ENCODE measurements at regions not wholly inside any gene's neighbourhood (a gene's known extent, or its start where the extent isn't known, plus 50 kb on each side); places are given as distances from the start of the nearest gene placed in this dataset.

DNA sequence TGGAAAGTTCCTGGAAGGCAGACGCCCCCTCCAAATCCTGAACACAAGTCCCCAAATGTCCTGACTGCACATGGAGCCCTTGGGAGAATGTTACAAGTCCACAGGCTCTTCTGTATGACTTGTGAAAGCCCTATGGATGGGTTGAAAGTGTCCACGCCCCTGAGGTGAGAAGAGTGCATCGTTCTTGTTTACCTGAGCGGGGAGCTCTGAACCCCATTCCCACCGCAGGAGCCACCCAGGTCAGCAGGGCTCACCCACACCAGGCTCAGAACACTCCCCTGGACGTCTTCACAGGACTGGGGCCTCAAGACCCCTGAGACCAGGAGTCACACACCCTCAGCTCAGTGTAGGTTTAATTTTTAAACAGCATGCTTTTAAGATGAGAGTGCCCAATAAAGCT, 84.2 kb upstream of the TMEM18 start:
- TF ChIP-seq, protein P1, sequence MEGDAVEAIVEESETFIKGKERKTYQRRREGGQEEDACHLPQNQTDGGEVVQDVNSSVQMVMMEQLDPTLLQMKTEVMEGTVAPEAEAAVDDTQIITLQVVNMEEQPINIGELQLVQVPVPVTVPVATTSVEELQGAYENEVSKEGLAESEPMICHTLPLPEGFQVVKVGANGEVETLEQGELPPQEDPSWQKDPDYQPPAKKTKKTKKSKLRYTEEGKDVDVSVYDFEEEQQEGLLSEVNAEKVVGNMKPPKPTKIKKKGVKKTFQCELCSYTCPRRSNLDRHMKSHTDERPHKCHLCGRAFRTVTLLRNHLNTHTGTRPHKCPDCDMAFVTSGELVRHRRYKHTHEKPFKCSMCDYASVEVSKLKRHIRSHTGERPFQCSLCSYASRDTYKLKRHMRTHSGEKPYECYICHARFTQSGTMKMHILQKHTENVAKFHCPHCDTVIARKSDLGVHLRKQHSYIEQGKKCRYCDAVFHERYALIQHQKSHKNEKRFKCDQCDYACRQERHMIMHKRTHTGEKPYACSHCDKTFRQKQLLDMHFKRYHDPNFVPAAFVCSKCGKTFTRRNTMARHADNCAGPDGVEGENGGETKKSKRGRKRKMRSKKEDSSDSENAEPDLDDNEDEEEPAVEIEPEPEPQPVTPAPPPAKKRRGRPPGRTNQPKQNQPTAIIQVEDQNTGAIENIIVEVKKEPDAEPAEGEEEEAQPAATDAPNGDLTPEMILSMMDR (IDR thresholded peaks at IDR 0.05) = no peak

DNA sequence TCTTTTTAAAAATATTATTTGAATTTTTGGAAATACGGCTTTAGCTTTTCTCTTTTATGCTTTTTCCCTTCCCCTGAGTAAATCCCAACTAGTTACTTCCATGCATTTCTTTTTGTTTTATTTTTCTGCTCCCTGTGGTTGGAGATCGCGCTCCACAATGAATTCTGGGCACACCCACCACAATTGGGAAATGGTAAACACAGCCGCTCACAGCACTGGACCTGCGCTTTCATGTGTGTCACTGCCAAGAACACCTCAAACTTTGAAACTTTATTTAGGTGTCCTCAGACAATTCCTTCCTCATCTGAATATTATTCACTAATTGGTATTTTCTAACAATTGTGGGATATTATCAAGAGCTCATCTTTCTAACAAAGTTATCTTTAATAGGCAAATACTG, 82.8 kb upstream of the TMEM18 start:
- TF ChIP-seq, protein P1 (IDR thresholded peaks at IDR 0.05) = no peak

DNA sequence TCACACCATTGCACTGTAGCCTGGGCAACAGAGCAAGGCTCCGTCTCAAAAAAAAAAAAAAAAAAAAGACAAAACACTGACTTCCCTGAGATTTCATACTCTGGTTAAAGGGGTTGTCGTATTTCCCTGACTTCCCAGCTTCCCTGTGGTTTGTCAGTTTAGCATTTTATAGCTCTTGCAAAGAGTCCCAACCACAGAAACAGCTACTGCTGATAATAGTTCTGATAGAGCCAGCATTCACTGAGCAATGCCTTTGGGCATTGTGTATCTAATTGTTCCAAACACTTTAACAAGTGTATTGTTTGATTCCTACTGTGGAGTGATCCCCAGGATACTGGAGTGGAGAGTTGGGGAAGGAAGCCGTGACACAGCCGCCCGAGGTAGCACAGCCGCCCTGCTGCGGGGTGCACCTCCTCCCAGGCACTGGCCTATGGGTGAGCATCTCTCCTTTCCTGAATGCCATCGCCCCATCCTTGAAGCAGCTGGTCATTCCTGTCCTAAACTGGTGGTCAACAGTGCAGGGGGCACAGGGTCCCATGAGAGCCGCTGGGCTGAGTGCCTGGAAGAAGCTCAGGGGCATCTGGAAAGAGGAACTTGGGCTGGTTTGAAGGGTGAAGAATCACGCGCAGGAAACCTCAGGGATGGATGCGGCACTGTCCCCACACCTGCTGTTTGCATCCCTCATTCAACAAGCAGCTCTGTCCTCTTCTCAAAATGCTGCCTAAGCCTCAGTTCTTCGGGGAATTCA, 81.0 kb upstream of the TMEM18 start:
- TF ChIP-seq, protein P1 (IDR thresholded peaks at IDR 0.05) = no peak

DNA sequence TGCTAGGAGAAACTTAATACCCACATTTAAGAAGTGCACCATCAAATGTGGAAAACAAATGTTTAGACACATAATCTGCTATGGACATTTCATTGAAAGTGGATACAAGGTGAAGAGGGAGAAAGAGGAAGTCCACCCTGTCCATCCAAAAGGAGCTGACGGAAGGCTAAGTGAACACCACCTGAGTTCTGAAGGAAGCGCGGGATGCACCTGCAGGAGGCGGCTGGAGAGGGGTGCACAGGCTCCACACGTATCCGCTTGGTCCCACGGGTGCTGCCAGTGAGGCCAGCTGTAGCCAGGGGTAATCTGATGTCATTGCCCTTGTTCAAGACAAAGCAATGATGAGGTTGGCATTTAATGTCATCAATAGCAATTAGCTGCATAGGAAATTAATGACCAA, 75.9 kb upstream of the TMEM18 start:
- TF ChIP-seq, protein P1 (IDR thresholded peaks at IDR 0.05) = no peak

DNA sequence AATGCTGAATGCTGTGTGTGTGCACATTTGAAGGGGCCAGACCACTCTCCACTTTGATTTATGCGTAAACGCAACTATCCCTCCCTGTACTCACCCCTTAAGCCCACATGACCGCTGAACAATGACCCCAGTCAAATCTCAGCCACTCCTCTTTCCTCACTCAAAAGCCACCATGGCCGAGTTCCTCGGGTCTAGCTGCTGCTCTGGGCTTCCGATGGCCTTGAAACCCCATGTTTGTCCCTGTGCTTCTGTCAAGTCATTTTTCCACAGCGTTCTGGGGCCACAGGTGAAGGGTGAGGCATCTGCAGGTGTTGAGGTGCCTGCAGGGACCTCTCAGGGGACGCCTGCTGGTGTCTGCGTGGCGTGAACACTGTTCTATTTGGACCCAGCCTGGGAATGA, 74.3 kb upstream of the TMEM18 start:
- TF ChIP-seq, protein P1 (IDR thresholded peaks at IDR 0.05) = no peak

DNA sequence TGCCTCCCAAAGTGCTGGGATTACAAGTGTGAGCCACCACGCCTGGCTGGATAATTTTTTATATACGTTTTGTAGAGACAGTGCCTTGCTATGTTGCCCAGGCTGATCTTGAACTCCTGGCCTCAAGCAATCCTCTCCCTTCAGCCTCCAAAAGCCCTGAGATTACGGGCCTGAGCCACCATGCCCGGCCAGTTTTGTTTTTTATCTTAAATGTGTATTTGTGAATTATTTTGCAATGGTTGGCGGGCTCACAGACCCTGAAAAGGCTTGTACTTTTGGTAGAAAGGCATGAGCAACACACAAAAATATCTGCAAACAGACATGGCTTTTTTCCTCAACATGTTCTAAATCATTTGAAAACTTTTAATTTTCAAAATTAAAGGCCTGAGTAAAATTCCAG, 73.4 kb upstream of the TMEM18 start:
- TF ChIP-seq, protein P1 (IDR thresholded peaks at IDR 0.05) = no peak

DNA sequence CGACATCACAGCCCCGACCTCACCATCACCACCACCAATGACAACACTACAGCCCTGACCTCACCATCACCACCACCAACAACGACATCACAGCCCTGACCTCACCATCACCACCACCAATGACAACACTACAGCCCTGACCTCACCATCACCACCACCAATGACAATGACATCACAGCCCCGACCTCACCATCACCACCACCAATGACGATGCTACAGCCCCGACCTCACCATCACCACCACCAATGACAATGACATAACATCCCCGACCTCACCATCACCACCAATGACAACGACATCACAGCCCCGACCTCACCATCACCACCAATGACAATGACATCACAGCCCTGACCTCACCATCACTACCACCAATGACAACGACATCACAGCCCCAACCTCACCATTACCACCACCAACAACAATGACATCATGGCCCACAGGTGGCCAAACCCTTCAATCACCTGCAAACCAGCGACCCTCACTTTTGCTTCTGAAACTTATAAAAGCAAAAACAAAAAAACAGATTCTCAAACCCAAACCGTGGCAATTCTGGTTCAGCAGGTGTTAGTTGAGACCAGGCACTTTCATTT, 70.7 kb upstream of the TMEM18 start:
- TF ChIP-seq, protein P1 (IDR thresholded peaks at IDR 0.05) = no peak
